Neural crest cell (in vitro differentiated cells): ENCODE measurements at regions not wholly inside any gene's neighbourhood (a gene's known extent, or its start where the extent isn't known, plus 50 kb on each side); places are given as distances from the start of the nearest gene placed in this dataset.

Source experiments
- DNase-seq: peaks from one replicate; pipeline ENCODE4 v3.0.0; 2021; ENCODE audit warnings: low read depth, mixed read lengths, low spot score
- H3K27ac Mint-ChIP-seq: one replicate; pipeline ENCODE4 v1.8.0; 2021; ENCODE audit warnings: mild to moderate bottlenecking, mixed read lengths; ENCODE audit not compliant: unreplicated experiment
- H3K27me3 Mint-ChIP-seq: 2 replicates; pipeline ENCODE4 v1.8.0; 2021; ENCODE audit warnings: low read depth, mild to moderate bottlenecking, mixed read lengths
- H3K36me3 Mint-ChIP-seq: 2 replicates; pipeline ENCODE4 v1.8.0; 2021; ENCODE audit warnings: low read depth, mild to moderate bottlenecking, mixed read lengths
- H3K4me1 Mint-ChIP-seq: 2 replicates; pipeline ENCODE4 v1.8.0; 2021; ENCODE audit warnings: mixed read lengths
- H3K4me3 Mint-ChIP-seq: one replicate; pipeline ENCODE4 v1.8.0; 2021; ENCODE audit warnings: mild to moderate bottlenecking, mixed read lengths
- H3K9me3 Mint-ChIP-seq: 2 replicates; pipeline ENCODE4 v1.8.0; 2021; ENCODE audit warnings: mixed read lengths
- TF ChIP-seq, protein P1 (sequence below): fragments of 200-600 bp; sonication (generic); conservative IDR thresholded peaks from 2 replicates; pipeline ENCODE4 v1.5.0; 2021; ENCODE audit warnings: antibody characterized with exemption, mild to moderate bottlenecking

- Mint-ChIP-seq H3K4me3 (peak overlapping the region; percentile 59), H3K27me3 (no peaks in the 10 kb centered on the region), H3K9me3 (no peaks in the 10 kb centered on the region), H3K27ac (no peak overlapping the region), H3K36me3 (no peaks in the 10 kb centered on the region), H3K4me1 (peaks cover 25% of the 10 kb centered on the region)
- no peak for DNase-seq
- TF ChIP-seq, protein P1, sequence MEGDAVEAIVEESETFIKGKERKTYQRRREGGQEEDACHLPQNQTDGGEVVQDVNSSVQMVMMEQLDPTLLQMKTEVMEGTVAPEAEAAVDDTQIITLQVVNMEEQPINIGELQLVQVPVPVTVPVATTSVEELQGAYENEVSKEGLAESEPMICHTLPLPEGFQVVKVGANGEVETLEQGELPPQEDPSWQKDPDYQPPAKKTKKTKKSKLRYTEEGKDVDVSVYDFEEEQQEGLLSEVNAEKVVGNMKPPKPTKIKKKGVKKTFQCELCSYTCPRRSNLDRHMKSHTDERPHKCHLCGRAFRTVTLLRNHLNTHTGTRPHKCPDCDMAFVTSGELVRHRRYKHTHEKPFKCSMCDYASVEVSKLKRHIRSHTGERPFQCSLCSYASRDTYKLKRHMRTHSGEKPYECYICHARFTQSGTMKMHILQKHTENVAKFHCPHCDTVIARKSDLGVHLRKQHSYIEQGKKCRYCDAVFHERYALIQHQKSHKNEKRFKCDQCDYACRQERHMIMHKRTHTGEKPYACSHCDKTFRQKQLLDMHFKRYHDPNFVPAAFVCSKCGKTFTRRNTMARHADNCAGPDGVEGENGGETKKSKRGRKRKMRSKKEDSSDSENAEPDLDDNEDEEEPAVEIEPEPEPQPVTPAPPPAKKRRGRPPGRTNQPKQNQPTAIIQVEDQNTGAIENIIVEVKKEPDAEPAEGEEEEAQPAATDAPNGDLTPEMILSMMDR, result no peak
Observed at GRCh38 chr3:127038923-127039581, 56.1 kb downstream of the PLXNA1 start.

DNA sequence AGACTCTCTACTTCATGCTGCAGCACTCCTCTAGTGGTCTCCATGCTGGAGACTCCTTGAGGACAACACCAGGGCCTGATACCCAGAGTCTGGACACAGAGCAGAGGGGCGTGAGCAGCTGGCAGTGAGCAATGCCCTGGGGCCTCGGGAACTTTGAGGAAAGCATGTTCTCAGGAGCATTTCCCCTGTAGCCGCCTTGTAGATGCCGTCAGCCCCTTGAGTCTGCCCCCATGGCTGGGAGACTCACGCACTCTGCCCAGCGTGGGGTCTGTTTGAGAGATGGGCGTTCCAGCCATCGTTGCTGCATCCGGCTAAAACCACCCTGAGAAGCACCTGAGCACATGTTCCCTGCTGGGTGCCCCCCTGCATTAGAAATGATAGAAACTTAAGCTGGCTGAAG, 56.8 kb downstream of the PLXNA1 start:
- H3K27ac Mint-ChIP-seq, result no peak overlapping the region
- H3K4me3 Mint-ChIP-seq, result no peak overlapping the region
- DNase-seq, result no peak
- peaks cover 28% of the 10 kb centered on the region for H3K4me1 Mint-ChIP-seq
- H3K36me3 Mint-ChIP-seq, result no peaks in the 10 kb centered on the region
- H3K27me3 Mint-ChIP-seq, result no peaks in the 10 kb centered on the region
- TF ChIP-seq, protein P1, result no peak
- no peaks in the 10 kb centered on the region for H3K9me3 Mint-ChIP-seq

- Mint-ChIP-seq H3K4me1 (peaks cover 29% of the 10 kb centered on the region), H3K9me3 (no peaks in the 10 kb centered on the region), H3K27me3 (no peaks in the 10 kb centered on the region), H3K4me3 (peak overlapping the region; percentile 11), H3K36me3 (no peaks in the 10 kb centered on the region), H3K27ac (no peak overlapping the region)
- TF ChIP-seq, protein P1, result no peak
- DNase-seq, result no peak
Observed at GRCh38 chr3:127040216-127040615, 57.3 kb downstream of the PLXNA1 start.

DNA sequence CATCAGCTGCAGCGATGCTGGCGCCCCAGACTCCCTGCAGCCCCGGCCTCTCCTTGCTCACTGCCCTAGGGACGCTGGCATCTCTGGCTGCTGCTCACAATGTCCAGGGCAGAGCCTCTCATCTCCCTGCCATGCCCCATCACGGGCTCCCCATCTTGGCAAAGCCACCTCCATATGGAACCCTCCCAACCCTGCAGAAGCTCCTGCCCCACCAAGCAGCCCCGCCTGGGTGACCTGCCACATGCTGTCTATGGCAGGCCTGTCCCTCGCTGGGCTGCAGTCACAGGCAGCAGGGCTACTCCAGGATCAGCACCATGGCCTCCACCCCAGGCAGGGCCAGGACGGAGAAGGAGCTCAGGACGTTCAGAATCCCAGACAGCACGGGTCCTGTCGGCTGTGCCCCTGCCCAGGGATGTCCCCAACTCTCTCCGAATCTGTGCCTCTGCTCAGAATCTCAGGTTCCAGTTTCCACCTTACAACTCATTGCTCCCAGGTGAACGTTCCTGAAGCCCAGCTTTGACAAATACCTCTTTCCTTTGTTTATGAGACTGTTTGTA, 58.4 kb downstream of the PLXNA1 start:
- no peak overlapping the region for H3K4me3 Mint-ChIP-seq
- DNase-seq, result no peak
- no peaks in the 10 kb centered on the region for H3K27me3 Mint-ChIP-seq
- TF ChIP-seq, protein P1, result no peak
- H3K4me1 Mint-ChIP-seq, result peaks cover 30% of the 10 kb centered on the region
- H3K36me3 Mint-ChIP-seq, result no peaks in the 10 kb centered on the region
- H3K9me3 Mint-ChIP-seq, result no peaks in the 10 kb centered on the region
- no peak overlapping the region for H3K27ac Mint-ChIP-seq

GRCh38 chr3:127041933-127042332, 59.0 kb downstream of the PLXNA1 start:
- H3K27ac Mint-ChIP-seq, result no peak overlapping the region
- TF ChIP-seq, protein P1, result no peak
- no peaks in the 10 kb centered on the region for H3K27me3 Mint-ChIP-seq
- peaks cover 30% of the 10 kb centered on the region for H3K4me1 Mint-ChIP-seq
- peak overlapping the region; percentile 1 for H3K4me3 Mint-ChIP-seq
- no peaks in the 10 kb centered on the region for H3K36me3 Mint-ChIP-seq
- H3K9me3 Mint-ChIP-seq, result no peaks in the 10 kb centered on the region
- no peak for DNase-seq
